ENCODE measurements at regions not wholly inside any gene's neighbourhood (a gene's known extent, or its start where the extent isn't known, plus 50 kb on each side); places are given as distances from the start of the nearest gene placed in this dataset.
A peak's percentile ranks its signal among the peaks of the same experiment; 100 is the strongest.

DNA sequence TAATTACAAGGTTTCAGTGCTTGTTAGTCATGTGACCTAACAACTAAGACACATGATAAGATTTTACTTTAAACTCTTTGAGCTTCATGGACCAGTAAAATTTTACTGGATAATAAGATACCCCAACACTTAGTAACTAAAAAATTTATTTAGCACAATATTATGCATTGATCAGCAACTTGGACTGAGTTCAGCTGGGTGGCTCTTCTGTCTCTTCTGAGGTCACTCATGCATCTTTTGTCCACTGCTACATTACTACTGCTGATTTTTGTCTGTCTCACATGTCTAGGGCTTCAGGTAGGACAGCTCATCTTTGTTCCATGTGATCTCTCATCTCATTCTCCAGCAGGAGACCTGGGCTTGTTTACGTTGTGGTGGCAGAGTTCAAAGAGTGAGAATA, 370.2 kb upstream of the TMTC1 start:
- no peak for DNase-seq (ENCODE audit: low read depth, low spot score)

DNA sequence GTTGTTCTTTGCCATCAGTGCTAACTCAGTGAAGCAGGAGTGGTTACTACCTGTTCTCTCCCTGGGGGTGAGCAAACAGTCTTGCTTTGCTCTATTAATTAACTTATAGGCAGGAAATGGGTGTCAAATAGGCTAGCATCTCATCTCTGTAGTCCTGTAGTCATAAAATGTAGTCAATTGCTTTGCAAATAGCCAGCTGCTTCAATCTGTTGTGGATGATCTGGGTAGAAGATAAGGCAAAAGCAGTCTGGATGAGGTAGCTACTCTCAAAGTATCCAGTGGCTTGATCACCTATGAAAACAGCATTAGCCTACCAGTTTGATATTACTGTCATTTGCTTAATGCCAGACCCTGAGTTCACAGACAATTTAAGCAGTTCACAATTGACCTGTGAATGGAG, 369.0 kb upstream of the TMTC1 start:
- DNase-seq (ENCODE audit: low read depth, low spot score), result no peak

GRCh38 chr12:30151831-30152230, 368.1 kb upstream of the TMTC1 start:
- DNase-seq (ENCODE audit: low read depth, low spot score), result no peak

- no peak for DNase-seq (ENCODE audit: low read depth, low spot score)
Observed at GRCh38 chr12:30146561-30146960, 362.8 kb upstream of the TMTC1 start.

- DNase-seq (ENCODE audit: low read depth, low spot score), result no peak
Observed at GRCh38 chr12:30145684-30146032, 361.9 kb upstream of the TMTC1 start.

DNA sequence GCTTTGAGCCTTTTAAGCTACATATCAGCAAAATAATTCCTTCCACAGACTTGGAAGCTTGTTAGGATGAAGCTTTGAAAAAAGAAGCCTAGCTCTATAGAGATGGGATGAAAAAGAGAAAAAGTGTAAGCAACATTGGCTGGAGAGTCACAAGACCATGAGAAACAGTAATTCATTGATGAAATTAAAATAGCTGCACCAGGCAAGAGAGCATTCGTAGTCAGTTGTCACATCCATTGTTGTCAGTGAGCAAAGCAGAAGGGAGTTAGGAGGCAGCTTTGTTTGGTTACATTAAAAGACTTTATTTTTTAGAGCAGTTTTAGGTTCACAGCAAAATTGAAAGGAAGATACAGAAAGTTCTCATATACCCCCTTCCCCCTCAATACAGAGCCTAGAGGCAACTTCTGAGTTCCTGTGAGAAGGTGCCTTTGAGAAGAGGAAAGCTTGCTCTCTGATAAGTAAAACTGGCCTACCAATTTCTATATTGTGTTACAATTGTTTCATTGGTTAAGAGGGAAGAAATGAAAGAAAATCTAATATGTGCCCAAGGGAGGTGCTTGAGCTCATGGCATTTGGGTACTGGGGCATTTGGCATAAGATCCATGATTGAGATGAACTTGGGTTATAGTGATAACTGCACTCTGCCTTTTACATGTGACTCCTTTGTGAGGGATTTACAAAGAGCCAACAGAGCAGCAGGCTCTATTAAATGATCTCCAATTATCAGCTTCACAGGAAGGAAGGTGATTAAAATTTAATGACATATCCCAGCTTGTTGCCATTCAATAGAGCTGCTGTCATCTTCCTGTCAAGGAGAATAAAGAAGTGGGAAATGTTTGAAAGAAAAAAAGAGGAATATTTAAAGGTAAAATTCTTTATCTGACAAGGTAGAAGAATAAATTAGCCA, 361.3 kb upstream of the TMTC1 start:
- no peak for DNase-seq (ENCODE audit: low read depth, low spot score)

DNA sequence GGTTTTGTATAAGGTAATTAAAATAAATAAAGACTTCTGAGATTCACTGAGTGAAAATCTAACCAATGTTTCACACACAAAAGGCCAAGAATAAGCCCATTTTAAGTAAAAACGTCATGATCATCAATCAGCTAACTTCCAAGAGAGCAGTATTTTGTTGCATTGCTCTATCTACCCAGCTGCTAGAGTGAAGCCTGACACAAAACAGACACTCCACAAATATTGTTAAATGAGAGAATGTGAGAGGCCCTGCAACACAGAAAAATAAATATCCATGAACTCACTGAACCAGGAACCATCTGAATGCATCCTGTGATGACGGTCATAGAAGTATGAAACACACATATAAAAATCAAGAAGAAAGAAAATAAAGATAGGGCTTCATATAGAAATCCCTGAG, 358.6 kb upstream of the TMTC1 start:
- no peak for DNase-seq (ENCODE audit: low read depth, low spot score)

DNA sequence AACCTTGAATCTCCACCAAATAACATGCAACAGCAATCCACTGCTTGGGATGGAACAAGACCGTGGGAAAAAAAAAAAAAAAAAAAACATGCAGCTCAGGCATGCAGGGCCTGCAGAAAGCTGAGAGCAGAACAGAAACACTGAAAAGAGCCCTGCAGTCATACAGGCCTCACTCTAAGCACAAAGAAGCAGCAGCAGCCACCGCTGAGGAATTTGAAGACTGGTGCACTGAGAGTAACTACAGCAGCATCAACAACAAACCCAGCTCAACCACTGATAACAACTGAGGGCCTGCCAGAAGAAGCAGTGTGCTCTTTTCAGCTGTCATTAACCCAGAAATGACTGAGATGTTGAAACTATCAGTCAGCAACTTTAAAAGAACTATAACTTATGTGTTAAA, 354.7 kb upstream of the TMTC1 start:
- no peak for DNase-seq (ENCODE audit: low read depth, low spot score)

DNA sequence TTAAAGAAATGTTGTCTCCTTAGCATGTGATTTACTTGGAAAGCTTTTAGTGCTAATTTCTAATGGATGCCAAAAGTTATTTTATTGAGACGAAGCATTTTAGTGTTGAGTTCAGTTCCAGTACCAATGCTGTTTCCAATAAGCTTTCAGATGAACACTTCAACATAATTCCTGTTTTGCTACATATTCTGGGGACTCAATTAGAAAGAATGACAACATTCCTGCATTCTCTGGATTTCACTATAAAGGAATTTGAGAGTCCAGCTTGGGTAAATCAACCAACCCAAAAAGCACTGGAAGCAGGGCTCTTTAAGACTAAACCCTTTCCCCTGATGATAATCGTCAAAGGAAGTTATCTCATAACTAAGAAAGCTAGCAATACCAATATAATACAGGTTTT, 353.0 kb upstream of the TMTC1 start:
- DNase-seq (ENCODE audit: low read depth, low spot score), result no peak

GRCh38 chr12:30135776-30136175, 352.0 kb upstream of the TMTC1 start:
- no peak for DNase-seq (ENCODE audit: low read depth, low spot score)

- no peak for DNase-seq (ENCODE audit: low read depth, low spot score)
Observed at GRCh38 chr12:30134229-30134628, 350.5 kb upstream of the TMTC1 start.

- no peak for DNase-seq (ENCODE audit: low read depth, low spot score)
Observed at GRCh38 chr12:30126944-30127343, 343.2 kb upstream of the TMTC1 start.

DNA sequence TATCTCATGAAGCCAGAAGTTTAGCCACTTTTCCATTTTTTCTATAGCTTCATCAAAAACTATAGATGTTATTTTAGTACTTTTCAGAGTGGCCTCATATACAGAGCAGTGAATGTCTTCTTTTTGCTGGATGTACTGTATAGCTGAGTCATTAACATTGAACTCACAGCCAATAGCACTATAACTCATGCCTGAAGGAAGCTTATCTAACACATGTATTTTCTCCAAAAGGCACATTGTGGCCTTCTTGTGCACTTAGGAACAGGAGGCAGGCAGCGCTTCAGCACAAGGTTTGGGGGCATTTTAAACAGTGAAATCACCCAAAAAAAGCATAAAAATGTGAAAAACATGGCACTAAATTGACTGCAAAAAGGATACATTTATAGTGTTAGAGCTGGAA, 336.8 kb upstream of the TMTC1 start:
- DNase-seq (ENCODE audit: low read depth, low spot score), result no peak

DNA sequence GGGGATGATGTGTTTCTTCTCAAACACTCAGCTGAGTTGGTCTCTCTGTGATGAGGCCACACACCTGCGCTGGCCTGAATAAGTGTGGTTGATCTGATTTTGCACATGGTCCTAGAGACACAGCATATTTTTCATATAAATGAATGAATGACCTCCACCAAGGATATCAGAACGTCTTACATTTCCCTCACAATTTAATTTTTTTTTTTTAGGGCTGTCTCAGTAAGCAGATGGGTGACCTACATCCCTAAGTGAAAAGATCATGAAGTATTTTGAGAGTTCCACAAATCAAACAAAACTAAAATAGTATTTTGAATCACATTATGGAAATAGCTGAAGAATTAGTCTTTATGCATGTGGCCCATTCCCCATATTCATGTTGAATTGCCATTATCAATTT, 333.7 kb upstream of the TMTC1 start:
- no peak for DNase-seq (ENCODE audit: low read depth, low spot score)

DNA sequence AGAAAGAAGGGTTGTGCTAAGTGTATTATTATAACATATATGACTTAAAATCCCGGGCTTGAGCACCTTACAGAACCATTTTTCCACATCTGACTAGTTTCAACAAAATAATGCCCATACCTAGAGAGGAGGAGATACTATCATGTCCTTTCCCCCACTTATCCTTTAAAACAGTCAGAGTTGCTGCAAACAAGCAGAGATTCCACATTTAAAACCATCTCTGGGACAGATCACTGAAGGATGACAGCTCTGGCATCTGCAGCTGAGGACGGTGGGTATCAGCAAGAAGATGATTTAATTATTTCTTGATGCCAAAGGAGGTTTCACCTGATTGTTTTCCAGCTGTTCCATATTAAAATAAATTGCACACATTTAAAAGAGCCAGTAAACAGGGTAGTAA, 328.0 kb upstream of the TMTC1 start:
- no peak for DNase-seq (ENCODE audit: low read depth, low spot score)

DNA sequence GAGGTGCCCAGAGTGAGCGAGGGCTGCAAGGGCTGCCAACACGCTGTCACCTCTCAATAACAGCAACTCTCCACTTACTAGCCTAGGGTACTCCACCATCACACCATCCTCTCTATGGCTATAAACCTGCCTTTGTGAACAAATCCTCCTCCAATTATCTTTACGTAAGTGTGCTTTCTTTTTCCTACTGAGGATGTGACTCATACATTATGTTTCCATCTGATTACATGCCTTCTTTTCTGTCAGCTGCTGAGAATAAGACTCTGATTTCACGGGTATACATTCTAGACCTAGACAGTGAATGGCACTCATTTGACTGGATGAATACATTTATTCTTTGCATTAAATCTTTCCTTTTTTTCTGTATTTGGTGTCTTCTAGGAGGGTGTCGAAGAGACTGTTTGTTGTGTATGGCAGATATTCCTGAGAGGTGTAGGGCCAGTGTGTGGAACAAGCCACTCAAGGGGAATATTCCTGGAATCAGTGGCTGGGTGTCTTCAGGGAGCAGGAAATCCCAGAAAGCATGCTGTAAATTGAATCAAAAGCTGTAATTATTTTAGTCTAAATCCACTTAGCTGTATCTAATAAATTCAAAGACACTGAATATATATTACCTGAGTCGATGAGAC, 327.3 kb upstream of the TMTC1 start:
- no peak for DNase-seq (ENCODE audit: low read depth, low spot score)

DNA sequence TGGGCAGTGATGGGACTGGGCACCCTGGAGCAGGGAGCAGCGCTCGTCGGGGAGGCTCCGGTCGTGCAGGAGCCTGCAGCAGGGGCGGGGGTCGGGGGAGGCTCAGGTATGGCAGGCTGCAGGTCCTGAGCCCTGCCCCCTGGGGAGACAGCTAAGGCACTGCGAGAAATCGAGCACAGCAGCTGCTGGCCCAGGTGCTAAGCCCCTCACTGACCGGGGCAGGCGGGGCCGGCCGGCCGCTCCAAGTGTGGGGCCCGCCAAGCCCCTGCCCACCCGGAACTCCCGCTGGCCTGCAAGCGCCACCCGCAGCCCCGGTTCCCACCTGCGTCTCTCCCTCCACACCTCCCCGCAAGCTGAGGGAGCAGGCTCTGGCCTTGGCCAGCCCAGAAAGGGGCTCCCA, 326.8 kb upstream of the TMTC1 start:
- DNase-seq (ENCODE audit: low read depth, low spot score), result no peak

GRCh38 chr12:30108666-30109065, 324.9 kb upstream of the TMTC1 start:
- no peak for DNase-seq (ENCODE audit: low read depth, low spot score)

- no peak for DNase-seq (ENCODE audit: low read depth, low spot score)
Observed at GRCh38 chr12:30106204-30106965, 322.6 kb upstream of the TMTC1 start.

- no peak for DNase-seq (ENCODE audit: low read depth, low spot score)
Observed at GRCh38 chr12:30105505-30105904, 321.8 kb upstream of the TMTC1 start.

- no peak for DNase-seq (ENCODE audit: low read depth, low spot score)
Observed at GRCh38 chr12:30104971-30105370, 321.2 kb upstream of the TMTC1 start.

DNA sequence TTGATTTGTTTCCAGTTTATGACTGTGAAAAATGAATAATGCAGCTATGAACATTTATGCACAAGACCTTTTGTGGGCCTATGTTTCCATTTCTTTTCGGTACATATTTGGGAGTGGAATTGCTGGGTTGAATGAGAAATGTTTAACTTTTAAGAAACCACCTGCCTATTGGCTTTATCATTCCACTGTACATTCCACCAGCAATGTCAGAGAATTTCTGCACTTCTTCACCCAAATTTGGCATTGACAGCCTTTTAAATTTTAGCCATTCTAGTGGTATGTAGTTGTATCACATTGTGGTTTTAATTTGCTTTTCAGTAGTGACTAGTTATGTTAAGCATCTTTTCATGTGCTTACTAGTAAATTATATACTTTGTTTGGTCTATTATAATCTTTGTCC, 317.0 kb upstream of the TMTC1 start:
- no peak for DNase-seq (ENCODE audit: low read depth, low spot score)

DNA sequence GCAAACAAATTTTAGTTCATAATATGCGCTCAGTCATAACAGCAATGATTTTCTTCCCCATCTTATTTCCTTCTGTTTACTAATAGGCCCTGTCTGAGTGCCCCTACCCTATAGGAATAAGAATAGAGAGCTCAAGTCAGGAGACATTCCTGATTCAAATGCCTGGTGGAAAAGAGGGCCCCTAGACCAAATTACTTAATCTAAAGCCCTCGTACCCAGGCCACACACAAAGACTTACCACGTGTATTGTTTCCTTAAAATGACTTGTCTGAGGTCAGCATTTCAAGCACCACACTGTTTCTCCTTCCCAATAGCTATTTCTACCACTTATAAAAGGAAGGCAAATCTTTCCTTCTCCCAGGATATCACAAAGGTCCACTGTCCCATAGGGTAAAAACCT, 314.9 kb upstream of the TMTC1 start:
- peak; percentile 30 for DNase-seq (ENCODE audit: low read depth, low spot score)

Data from iPS DF 19.7 (cell line).